Spleen (tissue), 11 donors: ENCODE measurements at regions not wholly inside any gene's neighbourhood (a gene's known extent, or its start where the extent isn't known, plus 50 kb on each side); places are given as distances from the start of the nearest gene placed in this dataset.

ENCODE experiments used
- DNase-seq: peaks from one replicate; pipeline ENCODE4 v3.0.0-alpha.2; 2020
- H3K27ac ChIP-seq, 8 donors: fragments of 200-600 bp; sonication (generic) in 7 of 8; 1 replicate in 4 of 8; 2 replicates in 4 of 8; pipeline versions ENCODE4 v1.5.0 to v1.8.0; 2016 to 2021; ENCODE audit warnings: inconsistent platforms in 4 of 8, mild to moderate bottlenecking in 4 of 8, moderate library complexity in 1 of 8
- H3K27me3 ChIP-seq, 7 donors: fragments of 200-600 bp; sonication (generic) in 6 of 7; replicated peaks in 1 of 7; 1 replicate in 4 of 7; 2 replicates in 3 of 7; pipeline versions ENCODE4 v1.5.0 to v1.8.0; 2016 to 2021; ENCODE audit warnings: inconsistent platforms in 3 of 7, mild to moderate bottlenecking in 1 of 7
- H3K36me3 ChIP-seq, 6 donors: fragments of 200-600 bp; sonication (generic) in 5 of 6; 1 replicate in 4 of 6; 2 replicates in 2 of 6; pipeline versions ENCODE4 v1.5.0 to v1.8.0; 2016 to 2021; ENCODE audit warnings: inconsistent platforms in 2 of 6
- H3K4me1 ChIP-seq, 6 donors: fragments of 200-600 bp; sonication (generic) in 5 of 6; 1 replicate in 3 of 6; 2 replicates in 3 of 6; pipeline versions ENCODE4 v1.5.0 to v1.8.0; 2016 to 2021; ENCODE audit warnings: inconsistent platforms in 3 of 6
- H3K4me3 ChIP-seq, 8 donors: fragments of 200-600 bp; sonication (generic) in 7 of 8; 1 replicate in 4 of 8; 2 replicates in 4 of 8; pipeline versions ENCODE4 v1.5.0 to v1.8.0; 2016 to 2021; ENCODE audit warnings: inconsistent platforms in 4 of 8, mild to moderate bottlenecking in 4 of 8, moderate library complexity in 2 of 8
- H3K9me3 ChIP-seq, 8 donors: fragments of 200-600 bp; sonication (generic) in 7 of 8; 1 replicate in 4 of 8; 2 replicates in 4 of 8; pipeline versions ENCODE4 v1.5.0 to v1.8.0; 2016 to 2021; ENCODE audit warnings: inconsistent platforms in 4 of 8
- POLR2A ChIP-seq, 3 donors: fragments of 450-650 bp; IDR thresholded peaks; one replicate each; pipeline ENCODE4 v1.5.1; 2017; ENCODE audit warnings: antibody characterized with exemption in 3 of 3, mild to moderate bottlenecking in 1 of 3
- POLR2AphosphoS5 ChIP-seq, 3 donors: sonication (generic); formaldehyde crosslinking; IDR thresholded peaks; one replicate each; pipeline ENCODE4 v1.5.1; 2017; ENCODE audit warnings: antibody characterized with exemption in 3 of 3
- WGBS, 5 donors: extraction: QIAGEN DNeasy Blood & Tissue Kit in 3 of 5; methylation state at CpG; one replicate each; pipeline versions ENCODE4 v1.1.5 to v1.1.7; 2013 to 2018; 5-methylcytosine and 5-hydroxymethylcytosine counted together
- intact Hi-C: fragments of 100-400 bp; cut with DNase I; formaldehyde crosslinking; loops from one replicate; pipeline ENCODE4 v1.15.0; 2023; ENCODE audit warnings: low total_unique reads
- TF ChIP-seq, protein P1 (sequence below), 11 experiments: fragments of 200-600 bp in 7 of 11; fragments of 450-650 bp in 4 of 11; sonication (generic) in 4 of 11; IDR thresholded peaks in 8 of 11; conservative IDR thresholded peaks in 3 of 11; 1 replicate in 7 of 11; 2 replicates in 4 of 11; pipeline versions ENCODE4 v1.4.0 to v1.8.0; 2016 to 2021; ENCODE audit warnings: antibody characterized with exemption in 11 of 11, inconsistent platforms in 4 of 11, mild to moderate bottlenecking in 1 of 11
- donor health status: healthy with polysubstance abuse.
- donor health status: DM: no; HTN: no; CAD: no; lungs with moderate emphysema.
- donor health status: DM: no; HTN: no; CAD: no.
- donor health status: Bipolar disorder and iron deficiency.
- donor health status: healthy.
- donor health status: DM: no; HTN: no; CAD: no.
- donor health status: DM: yes; HTN: yes; CAD: no.

DNA sequence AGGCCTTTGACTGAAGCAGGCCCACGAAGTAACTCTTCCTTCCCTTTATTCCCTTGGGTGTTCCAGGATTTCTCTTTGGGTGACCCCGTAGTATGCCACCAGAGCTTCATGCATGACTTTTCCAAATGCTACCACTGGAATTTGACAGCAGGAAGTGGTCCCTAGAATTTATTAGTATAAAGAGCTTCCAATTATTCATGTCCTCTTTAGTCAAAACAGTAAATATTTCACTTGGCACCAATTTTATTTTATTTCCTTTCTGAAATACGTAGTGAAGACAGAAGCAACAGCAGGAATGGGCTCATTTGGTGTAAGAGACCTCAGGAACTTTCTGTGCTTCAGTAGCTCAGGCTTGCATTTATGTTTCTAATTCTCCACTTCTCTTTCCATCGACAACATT, 151.3 kb downstream of the LCA5 start:
- Histone ChIP-seq H3K4me3 (no peak overlapping the region), H3K9me3 (no peaks in the 10 kb centered on the region), H3K4me1 (no peaks in the 10 kb centered on the region), H3K36me3 (no peaks in the 10 kb centered on the region), H3K27ac (peak overlapping the region in 1 of 8 donors; percentile 2), H3K27me3 (no peaks in the 10 kb centered on the region)
- intact Hi-C loops: no loop called here
- no peak for TF ChIP-seq POLR2A (IDR thresholded peaks at IDR 0.05)
- TF ChIP-seq POLR2AphosphoS5 (IDR thresholded peaks at IDR 0.05): no peak
- TF ChIP-seq, protein P1, sequence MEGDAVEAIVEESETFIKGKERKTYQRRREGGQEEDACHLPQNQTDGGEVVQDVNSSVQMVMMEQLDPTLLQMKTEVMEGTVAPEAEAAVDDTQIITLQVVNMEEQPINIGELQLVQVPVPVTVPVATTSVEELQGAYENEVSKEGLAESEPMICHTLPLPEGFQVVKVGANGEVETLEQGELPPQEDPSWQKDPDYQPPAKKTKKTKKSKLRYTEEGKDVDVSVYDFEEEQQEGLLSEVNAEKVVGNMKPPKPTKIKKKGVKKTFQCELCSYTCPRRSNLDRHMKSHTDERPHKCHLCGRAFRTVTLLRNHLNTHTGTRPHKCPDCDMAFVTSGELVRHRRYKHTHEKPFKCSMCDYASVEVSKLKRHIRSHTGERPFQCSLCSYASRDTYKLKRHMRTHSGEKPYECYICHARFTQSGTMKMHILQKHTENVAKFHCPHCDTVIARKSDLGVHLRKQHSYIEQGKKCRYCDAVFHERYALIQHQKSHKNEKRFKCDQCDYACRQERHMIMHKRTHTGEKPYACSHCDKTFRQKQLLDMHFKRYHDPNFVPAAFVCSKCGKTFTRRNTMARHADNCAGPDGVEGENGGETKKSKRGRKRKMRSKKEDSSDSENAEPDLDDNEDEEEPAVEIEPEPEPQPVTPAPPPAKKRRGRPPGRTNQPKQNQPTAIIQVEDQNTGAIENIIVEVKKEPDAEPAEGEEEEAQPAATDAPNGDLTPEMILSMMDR (IDR thresholded peaks at IDR 0.05 in 8 of 11, conservative IDR thresholded peaks at IDR 0.05 in 3 of 11): no peak
- 33 to 51% (median 47%) methylated on average over 4 of the region's 4 CpGs for WGBS, 5 donors
- DNase-seq: no peak

DNA sequence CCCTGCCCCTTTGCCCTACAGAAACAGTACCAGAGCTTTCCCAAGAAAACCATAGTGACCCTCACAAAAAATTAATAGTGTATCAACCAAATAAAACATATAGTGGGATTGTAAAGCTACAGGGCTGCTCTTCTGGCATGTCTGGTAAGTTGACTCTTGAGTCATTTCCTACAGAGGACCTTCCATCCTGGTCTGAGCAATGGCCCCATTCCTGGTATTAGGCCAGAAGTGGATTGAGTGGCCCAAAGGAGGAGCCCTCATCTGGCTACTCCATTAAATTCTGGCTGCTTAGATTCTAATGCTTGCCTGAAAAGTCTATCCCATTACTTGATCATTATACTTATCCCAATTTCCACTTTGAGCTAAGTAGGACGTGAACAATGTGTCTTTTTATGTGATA, 150.9 kb upstream of the HMGN3 start:
- intact Hi-C loops: no loop called here
- Histone ChIP-seq H3K36me3 (no peaks in the 10 kb centered on the region), H3K27me3 (no peaks in the 10 kb centered on the region), H3K9me3 (no peaks in the 10 kb centered on the region), H3K4me1 (no peaks in the 10 kb centered on the region), H3K4me3 (no peak overlapping the region), H3K27ac (no peak overlapping the region)
- 75 to 89% (median 79%) methylated on average over 1 of the region's 1 CpG for WGBS, 5 donors
- DNase-seq: no peak
- TF ChIP-seq, protein P1 (IDR thresholded peaks at IDR 0.05 in 8 of 11, conservative IDR thresholded peaks at IDR 0.05 in 3 of 11): no peak
- TF ChIP-seq POLR2AphosphoS5 (IDR thresholded peaks at IDR 0.05) (no peak), POLR2A (IDR thresholded peaks at IDR 0.05) (no peak)

DNA sequence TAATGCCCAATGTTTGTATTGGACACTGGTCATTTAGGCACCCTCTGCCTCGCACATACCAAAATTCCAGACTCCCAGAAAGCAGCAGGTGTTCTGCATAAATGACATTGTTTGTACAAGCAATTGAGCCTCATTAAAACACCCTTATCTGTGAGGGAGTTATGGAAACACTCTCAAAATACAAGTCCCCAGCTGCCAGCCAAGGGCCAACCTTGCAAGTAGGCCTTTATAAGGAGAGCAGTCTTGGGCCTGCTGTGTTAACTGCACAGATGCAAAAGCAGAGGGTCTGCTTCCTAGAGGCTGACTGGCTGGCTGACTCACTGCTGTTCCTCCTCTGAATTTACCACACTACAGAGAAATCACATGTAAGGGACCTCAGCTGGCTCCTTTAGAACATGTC, 150.4 kb upstream of the HMGN3 start:
- Histone ChIP-seq H3K4me3 (no peak overlapping the region), H3K36me3 (no peaks in the 10 kb centered on the region), H3K9me3 (no peaks in the 10 kb centered on the region), H3K4me1 (no peaks in the 10 kb centered on the region), H3K27ac (no peak overlapping the region), H3K27me3 (no peaks in the 10 kb centered on the region)
- WGBS, 5 donors: 38 to 94% (median 75%) methylated on average over 1 of the region's 1 CpG
- intact Hi-C loops: no loop called here
- no peak for DNase-seq
- no peak for TF ChIP-seq POLR2AphosphoS5 (IDR thresholded peaks at IDR 0.05)
- TF ChIP-seq POLR2A (IDR thresholded peaks at IDR 0.05): no peak
- TF ChIP-seq, protein P1 (IDR thresholded peaks at IDR 0.05 in 8 of 11, conservative IDR thresholded peaks at IDR 0.05 in 3 of 11): no peak

DNA sequence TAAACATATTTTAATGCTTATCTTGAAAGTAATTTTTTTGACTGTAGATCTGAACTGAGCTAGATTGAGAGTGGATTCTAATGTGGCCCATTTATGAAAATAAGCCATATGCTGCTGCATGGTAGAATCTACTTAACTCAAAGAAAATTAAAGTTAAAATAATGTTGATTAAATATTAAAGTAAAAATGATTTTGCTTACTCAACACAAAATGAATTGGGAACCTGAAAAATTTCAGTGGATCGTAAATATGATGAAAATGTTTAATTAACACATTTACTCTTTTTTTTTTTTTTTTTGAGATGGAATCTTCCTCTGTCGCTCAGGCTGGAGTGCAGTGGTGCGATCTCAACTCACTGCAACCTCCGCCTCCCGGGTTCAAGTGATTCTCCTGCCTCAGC, 144.5 kb upstream of the HMGN3 start:
- H3K4me1 ChIP-seq: peaks cover 0 to 10% (median 4%) of the 10 kb centered on the region in 6 donors
- H3K27ac ChIP-seq: no peak overlapping the region
- H3K9me3 ChIP-seq: no peaks in the 10 kb centered on the region
- no peak for TF ChIP-seq POLR2A (IDR thresholded peaks at IDR 0.05)
- TF ChIP-seq, protein P1 (IDR thresholded peaks at IDR 0.05 in 8 of 11, conservative IDR thresholded peaks at IDR 0.05 in 3 of 11): no peak
- TF ChIP-seq POLR2AphosphoS5 (IDR thresholded peaks at IDR 0.05): no peak
- no peak overlapping the region for H3K4me3 ChIP-seq
- intact Hi-C loops: no loop called here
- DNase-seq: no peak
- no peaks in the 10 kb centered on the region for H3K27me3 ChIP-seq
- 93 to 100% (median 95%) methylated on average over 4 to 5 of the region's 5 CpGs for WGBS, 5 donors
- H3K36me3 ChIP-seq: no peaks in the 10 kb centered on the region
